ENCODE measurements at regions not wholly inside any gene's neighbourhood (a gene's known extent, or its start where the extent isn't known, plus 50 kb on each side); places are given as distances from the start of the nearest gene placed in this dataset.

DNA sequence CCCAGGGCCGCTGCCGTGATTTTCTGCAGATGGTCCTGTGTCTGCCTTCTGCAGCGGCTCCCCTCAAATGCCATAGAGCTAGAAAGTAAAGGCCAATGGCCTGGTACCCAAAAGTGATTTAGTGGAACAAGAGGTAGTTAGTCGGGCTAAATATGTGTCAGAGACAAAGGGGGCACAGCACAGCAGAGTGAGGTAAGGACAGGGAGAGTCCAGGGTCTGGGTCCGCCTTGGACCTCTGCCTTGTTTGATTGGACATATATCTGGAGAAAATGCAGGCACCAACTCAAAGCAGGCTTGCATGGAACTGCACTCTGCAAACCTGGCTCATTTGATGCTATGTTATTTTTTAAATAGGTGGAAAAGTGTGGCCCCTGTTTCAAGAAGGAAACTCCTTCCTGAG lies 249.6 kb upstream of the B3GAT1 start:
- Histone ChIP-seq H3K27ac (ENCODE audit: insufficient read depth, low read length) (no peak overlapping the region), H3K27me3 (ENCODE audit: control insufficient read depth, insufficient read depth, low read length) (no peaks in the 10 kb centered on the region), H3K4me1 (ENCODE audit: control insufficient read depth, extremely low read depth, insufficient read depth, low read length) (no peaks in the 10 kb centered on the region), H3K79me2 (ENCODE audit: control insufficient read depth, insufficient read depth, low read length) (no peaks in the 10 kb centered on the region), H2AFZ (ENCODE audit: low read length) (no peak overlapping the region), H3K4me2 (ENCODE audit: extremely low read depth, insufficient read depth, low read length) (no peak overlapping the region), H4K20me1 (ENCODE audit: control insufficient read depth, extremely low read depth, insufficient read depth, low read length) (no peaks in the 10 kb centered on the region), H3K9me3 (ENCODE audit: control insufficient read depth, insufficient read depth, low read depth, low read length) (no peaks in the 10 kb centered on the region), H3K4me3 (replicated peaks in 1 of 4; ENCODE audit: control extremely low read depth in 1 of 4, insufficient read depth in 1 of 4, low read depth in 3 of 4, low read length in 4 of 4) (no peak overlapping the region), H3K9ac (ENCODE audit: insufficient read depth, low read length) (no peak overlapping the region), H3K36me3 (ENCODE audit: control insufficient read depth, insufficient read depth, low read length) (no peaks in the 10 kb centered on the region)
- DNase-seq (ENCODE audit: low read depth in 2 of 2): no peak
- TF ChIP-seq EZH2 (IDR thresholded peaks at IDR 0.05; ENCODE audit: low read length, missing control alignments): no peak
- no peak for TF ChIP-seq CTCF (conservative IDR thresholded peaks at IDR 0.05 in 1 of 2, IDR thresholded peaks at IDR 0.05 in 1 of 2; ENCODE audit: low read depth in 1 of 2, low read length in 2 of 2)

- no peak for DNase-seq (ENCODE audit: low read depth in 2 of 2)
- H2AFZ ChIP-seq (ENCODE audit: low read length): no peak overlapping the region
- H3K4me2 ChIP-seq (ENCODE audit: extremely low read depth, insufficient read depth, low read length): no peak overlapping the region
- no peaks in the 10 kb centered on the region for H4K20me1 ChIP-seq (ENCODE audit: control insufficient read depth, extremely low read depth, insufficient read depth, low read length)
- no peaks in the 10 kb centered on the region for H3K36me3 ChIP-seq (ENCODE audit: control insufficient read depth, insufficient read depth, low read length)
- no peak overlapping the region for H3K27ac ChIP-seq (ENCODE audit: insufficient read depth, low read length)
- TF ChIP-seq CTCF (conservative IDR thresholded peaks at IDR 0.05 in 1 of 2, IDR thresholded peaks at IDR 0.05 in 1 of 2; ENCODE audit: low read depth in 1 of 2, low read length in 2 of 2): no peak
- no peak for TF ChIP-seq EZH2 (IDR thresholded peaks at IDR 0.05; ENCODE audit: low read length, missing control alignments)
- no peaks in the 10 kb centered on the region for H3K27me3 ChIP-seq (ENCODE audit: control insufficient read depth, insufficient read depth, low read length)
- no peaks in the 10 kb centered on the region for H3K9me3 ChIP-seq (ENCODE audit: control insufficient read depth, insufficient read depth, low read depth, low read length)
- H3K4me3 ChIP-seq (replicated peaks in 1 of 4; ENCODE audit: control extremely low read depth in 1 of 4, insufficient read depth in 1 of 4, low read depth in 3 of 4, low read length in 4 of 4): no peak overlapping the region
- H3K4me1 ChIP-seq (ENCODE audit: control insufficient read depth, extremely low read depth, insufficient read depth, low read length): no peaks in the 10 kb centered on the region
- H3K79me2 ChIP-seq (ENCODE audit: control insufficient read depth, insufficient read depth, low read length): no peaks in the 10 kb centered on the region
- no peak overlapping the region for H3K9ac ChIP-seq (ENCODE audit: insufficient read depth, low read length)
Measured at GRCh38 chr11:134660416-134660815, 248.4 kb upstream of the B3GAT1 start.

DNA sequence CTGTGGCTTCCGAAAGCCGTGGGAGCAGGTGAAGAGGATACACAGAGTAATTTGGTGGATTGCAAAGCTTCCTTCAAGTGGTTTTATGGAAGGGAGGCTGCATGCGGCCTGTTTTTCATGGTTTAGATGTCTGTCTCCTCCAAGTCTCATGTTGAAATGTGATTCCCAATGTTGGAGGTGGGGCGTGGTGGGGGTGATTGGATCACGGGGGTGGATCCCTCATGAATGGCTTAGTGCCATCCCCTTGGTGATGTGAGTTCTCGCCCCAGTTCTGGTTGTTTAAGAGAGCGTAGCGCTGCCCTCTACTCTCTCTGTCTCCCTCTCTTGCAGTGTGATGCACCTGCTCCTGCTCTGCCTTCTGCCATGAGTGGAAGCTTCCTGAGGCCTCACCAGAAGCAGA lies 247.8 kb upstream of the B3GAT1 start:
- no peaks in the 10 kb centered on the region for H3K4me1 ChIP-seq (ENCODE audit: control insufficient read depth, extremely low read depth, insufficient read depth, low read length)
- no peaks in the 10 kb centered on the region for H3K27me3 ChIP-seq (ENCODE audit: control insufficient read depth, insufficient read depth, low read length)
- no peak overlapping the region for H3K27ac ChIP-seq (ENCODE audit: insufficient read depth, low read length)
- TF ChIP-seq EZH2 (IDR thresholded peaks at IDR 0.05; ENCODE audit: low read length, missing control alignments) (no peak), CTCF (conservative IDR thresholded peaks at IDR 0.05 in 1 of 2, IDR thresholded peaks at IDR 0.05 in 1 of 2; ENCODE audit: low read depth in 1 of 2, low read length in 2 of 2) (no peak)
- DNase-seq (ENCODE audit: low read depth in 2 of 2): no peak
- H3K79me2 ChIP-seq (ENCODE audit: control insufficient read depth, insufficient read depth, low read length): no peaks in the 10 kb centered on the region
- H3K9ac ChIP-seq (ENCODE audit: insufficient read depth, low read length): no peak overlapping the region
- H3K4me3 ChIP-seq (replicated peaks in 1 of 4; ENCODE audit: control extremely low read depth in 1 of 4, insufficient read depth in 1 of 4, low read depth in 3 of 4, low read length in 4 of 4): no peak overlapping the region
- no peaks in the 10 kb centered on the region for H3K36me3 ChIP-seq (ENCODE audit: control insufficient read depth, insufficient read depth, low read length)
- no peak overlapping the region for H3K4me2 ChIP-seq (ENCODE audit: extremely low read depth, insufficient read depth, low read length)
- H4K20me1 ChIP-seq (ENCODE audit: control insufficient read depth, extremely low read depth, insufficient read depth, low read length): no peaks in the 10 kb centered on the region
- H3K9me3 ChIP-seq (ENCODE audit: control insufficient read depth, insufficient read depth, low read depth, low read length): no peaks in the 10 kb centered on the region
- no peak overlapping the region for H2AFZ ChIP-seq (ENCODE audit: low read length)
